Stimulated activated CD8-positive, alpha-beta memory T cell treated with anti-CD3 and anti-CD28 coated beads, Interleukin-4, amount 100 ng/mL, for 1 hour (primary cell): ENCODE measurements at regions not wholly inside any gene's neighbourhood (a gene's known extent, or its start where the extent isn't known, plus 50 kb on each side); places are given as distances from the start of the nearest gene placed in this dataset.

Source experiments
- DNase-seq, 2 donors: peaks; one replicate each; pipeline ENCODE4 v3.0.0-alpha.2; 2020; ENCODE audit warnings: low read depth in 2 of 2, low spot score in 1 of 2

DNA sequence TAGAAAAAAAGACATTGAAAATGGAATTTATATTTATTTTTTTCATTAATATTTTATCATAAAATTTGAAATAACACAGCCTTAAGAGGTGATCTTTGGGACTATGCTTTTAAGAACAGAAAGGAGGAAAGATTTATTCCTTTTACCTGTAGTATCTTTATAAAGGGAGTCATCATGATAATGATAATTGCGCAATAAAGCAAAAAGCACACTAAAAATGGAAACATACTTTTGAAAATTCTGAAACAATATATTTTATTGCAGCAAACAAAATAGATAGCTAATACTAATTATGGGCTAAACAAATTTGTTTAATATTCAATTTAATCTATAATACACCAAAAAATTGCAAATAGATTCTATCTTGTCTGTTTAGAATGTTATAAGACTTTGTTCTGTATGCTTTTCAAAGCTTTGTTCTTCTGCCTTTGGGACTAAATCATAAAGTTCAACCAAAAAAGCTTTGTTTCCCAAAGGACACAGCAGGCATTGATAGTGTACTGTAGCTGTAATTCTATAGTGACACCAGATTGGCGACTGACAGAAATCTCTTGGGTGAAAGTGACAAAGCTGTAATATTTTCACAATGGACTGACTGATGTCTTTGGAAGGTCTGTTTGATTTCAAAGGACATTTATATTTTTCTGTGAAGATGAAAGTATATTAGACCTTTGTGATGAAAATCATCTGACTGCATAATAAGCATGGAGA lies 2156.6 kb upstream of the TENM3 start:
- no peak for DNase-seq

GRCh38 chr4:180098586-180098985 lies 2144.6 kb upstream of the TENM3 start:
- no peak for DNase-seq

DNA sequence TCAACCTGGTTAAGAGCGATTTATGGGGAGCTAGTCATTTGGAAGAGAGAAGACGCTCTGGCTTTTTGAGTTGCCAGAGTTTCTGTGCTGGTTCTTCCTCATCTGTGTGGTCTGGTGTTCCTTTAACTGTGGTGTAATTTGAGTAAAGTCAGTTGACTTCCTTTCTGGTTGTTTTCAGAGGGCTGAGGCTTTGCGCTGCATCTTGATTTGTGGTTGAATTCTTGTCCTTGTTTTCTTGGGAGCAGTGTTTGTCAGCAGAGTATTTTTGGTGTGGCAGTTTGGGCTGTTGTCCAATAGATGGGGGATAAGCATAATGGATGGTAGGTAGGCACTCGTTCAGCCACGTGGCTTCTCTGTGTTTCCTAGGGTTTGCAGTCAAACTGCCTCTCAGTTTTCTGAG lies 2143.2 kb upstream of the TENM3 start:
- DNase-seq: no peak

DNA sequence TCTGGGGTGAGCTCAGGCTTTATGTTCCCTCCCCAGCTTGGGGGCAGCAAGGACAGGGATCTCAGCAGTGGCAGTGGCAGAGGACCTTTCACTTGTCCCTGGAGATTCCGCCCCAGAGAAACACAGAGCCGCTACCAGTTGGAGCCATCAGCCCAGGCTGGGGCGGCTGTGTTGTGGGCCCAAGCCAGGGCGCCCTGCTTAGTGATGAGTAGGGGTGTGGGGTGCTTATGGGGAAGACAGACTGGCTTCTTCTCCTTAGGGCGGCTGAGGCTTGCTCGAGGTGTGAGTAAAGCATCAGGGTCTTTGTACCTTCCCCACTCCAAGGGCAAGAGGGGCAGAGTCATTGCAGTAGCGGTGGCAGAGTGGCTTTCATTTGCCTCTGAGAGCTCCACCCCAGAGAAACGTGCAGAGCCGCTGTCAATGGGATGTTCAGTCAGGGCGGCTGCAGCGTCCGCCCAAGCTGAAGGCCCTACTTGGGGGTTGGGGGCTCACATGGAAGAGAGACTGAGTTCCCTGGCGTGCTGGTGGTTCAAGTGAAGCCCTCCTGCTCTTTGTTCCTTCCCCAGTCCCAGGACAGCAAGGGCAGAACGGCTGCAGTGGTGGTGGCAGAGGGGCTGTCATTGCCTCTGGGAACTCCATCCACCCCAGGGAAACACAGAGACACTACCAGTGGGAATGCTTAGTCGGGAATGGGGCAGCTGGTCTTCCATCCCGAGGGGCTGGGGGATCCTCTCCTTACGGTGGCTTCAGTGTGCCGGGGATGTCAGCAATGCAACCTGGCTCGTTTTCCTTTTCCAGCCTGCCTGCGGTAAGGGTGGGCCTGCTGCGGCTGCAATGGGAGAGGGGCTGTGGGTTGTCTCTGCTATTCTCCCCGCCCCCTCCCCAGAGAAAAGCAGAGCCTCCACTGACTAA lies 2142.5 kb upstream of the TENM3 start:
- no peak for DNase-seq

- no peak for DNase-seq
These were observed 2141.7 kb upstream of the TENM3 start for GRCh38 chr4:180101348-180102083.

DNA sequence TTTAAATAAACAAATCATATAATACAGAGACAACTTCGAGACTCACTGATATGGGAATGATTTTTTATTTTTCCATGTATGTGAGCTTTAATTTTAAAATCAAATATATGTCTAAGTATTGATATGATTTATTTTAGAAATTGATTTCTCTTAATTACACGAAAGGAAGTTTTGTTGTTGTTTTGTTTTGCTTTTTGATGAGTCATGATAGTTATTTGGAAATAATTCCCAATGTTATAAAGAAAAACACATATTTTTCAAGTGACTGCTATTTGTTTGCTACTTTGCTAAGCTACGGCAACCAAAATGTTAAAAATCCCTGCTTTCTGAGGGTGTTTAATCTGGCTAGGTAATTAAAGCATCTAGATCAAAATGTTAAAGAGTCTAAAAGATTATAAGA lies 2139.4 kb upstream of the TENM3 start:
- no peak for DNase-seq

GRCh38 chr4:180105362-180105761 lies 2137.8 kb upstream of the TENM3 start:
- DNase-seq: no peak

GRCh38 chr4:180106122-180106521 lies 2137.1 kb upstream of the TENM3 start:
- DNase-seq: no peak

GRCh38 chr4:180106997-180107396 lies 2136.2 kb upstream of the TENM3 start:
- DNase-seq: no peak

DNA sequence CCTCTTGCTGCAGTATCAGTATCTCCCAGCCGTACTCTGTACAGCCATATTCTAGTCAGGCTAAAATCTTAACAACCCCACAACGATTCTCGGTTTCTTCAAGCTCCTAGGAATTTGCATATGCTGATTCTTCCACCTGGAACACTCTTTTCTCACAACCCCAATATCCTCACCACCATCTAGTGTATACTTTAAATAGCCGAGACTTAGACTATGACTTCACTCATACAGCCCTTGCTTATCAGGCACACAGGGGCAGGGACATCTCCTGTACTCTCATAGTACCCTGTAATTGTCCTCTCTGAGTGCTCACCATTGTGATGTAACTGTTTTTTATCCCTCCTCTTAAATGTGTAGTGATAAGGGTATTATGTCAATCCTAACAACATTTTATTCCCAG lies 2126.4 kb upstream of the TENM3 start:
- no peak for DNase-seq

GRCh38 chr4:180120068-180120467 lies 2123.1 kb upstream of the TENM3 start:
- DNase-seq: no peak

DNA sequence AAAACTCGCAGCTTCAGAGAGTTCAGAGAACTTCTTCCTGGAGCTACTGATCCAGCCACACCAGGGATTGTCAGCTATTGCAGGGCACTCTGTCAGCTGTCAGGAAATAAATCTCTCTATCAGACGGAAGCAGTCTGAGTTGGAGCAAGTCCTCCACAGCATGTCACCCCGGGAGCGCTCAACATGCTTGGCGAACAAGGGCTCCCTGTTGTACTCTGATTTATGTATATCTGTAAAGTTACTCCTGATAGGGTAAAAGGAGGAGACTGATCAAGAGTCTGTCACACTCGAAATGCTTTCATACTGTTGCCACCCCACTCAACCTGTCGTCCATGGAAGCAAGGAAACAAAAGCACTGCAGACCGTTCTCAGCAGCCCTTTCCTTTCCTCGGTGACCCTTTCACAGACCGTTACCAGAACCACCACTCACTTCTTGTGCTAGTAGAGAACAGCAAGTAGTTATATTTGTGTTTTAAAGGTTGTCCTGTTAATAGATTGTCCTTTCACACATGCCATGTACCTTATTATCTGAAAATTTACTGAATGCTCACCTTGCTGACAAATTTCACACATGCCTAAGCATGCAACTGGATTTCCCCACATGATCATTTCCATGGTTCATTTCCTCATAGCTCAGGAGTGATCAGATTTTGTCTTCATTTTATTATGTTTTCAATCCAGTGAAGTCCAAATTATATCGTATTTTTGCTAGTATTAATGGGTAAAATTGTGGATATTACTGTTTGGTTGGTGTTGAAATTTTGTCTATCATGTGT lies 2108.9 kb upstream of the TENM3 start:
- DNase-seq: no peak

- DNase-seq: no peak
These were observed 2101.5 kb upstream of the TENM3 start for GRCh38 chr4:180141734-180142133.

GRCh38 chr4:180148737-180149136 lies 2094.5 kb upstream of the TENM3 start:
- DNase-seq: no peak

GRCh38 chr4:180150818-180151217 lies 2092.4 kb upstream of the TENM3 start:
- no peak for DNase-seq

DNA sequence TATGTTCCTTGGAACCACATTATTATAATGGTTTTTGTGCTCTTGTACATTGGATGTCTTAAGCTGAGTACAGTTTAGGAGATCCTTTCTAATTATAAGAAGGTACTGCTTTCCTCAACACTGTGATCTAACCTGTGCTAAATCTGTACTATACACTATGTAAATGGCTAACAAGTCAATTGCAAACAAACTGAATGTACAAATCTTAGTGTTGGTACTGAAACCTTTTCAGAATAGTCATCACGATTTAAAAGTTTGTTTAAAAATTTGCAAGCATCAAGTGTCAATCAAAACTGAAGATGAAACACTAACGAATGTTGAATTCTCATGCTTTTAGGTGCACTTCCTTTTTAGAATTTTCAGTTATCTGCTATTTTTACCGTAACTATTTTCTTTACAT lies 2090.4 kb upstream of the TENM3 start:
- DNase-seq: no peak

DNA sequence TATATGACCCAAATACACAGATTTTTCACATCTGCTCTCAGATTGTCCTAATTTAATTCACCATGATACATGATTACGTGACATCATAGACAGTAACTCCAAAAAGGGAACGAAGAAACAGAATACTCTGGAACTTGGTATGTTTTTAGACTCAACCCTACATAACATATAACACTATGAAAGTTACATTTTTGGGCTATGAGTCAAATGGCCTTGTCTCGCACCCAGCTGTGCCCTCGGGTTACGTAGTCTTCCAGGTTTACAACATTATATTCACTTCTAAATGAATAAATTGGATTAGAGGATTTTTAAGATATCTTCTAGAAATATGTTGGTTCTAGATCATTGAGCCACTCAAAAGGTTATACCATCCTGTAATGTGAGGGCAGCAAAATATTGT lies 2089.6 kb upstream of the TENM3 start:
- DNase-seq: no peak

GRCh38 chr4:180156684-180157083 lies 2086.5 kb upstream of the TENM3 start:
- DNase-seq: no peak

DNA sequence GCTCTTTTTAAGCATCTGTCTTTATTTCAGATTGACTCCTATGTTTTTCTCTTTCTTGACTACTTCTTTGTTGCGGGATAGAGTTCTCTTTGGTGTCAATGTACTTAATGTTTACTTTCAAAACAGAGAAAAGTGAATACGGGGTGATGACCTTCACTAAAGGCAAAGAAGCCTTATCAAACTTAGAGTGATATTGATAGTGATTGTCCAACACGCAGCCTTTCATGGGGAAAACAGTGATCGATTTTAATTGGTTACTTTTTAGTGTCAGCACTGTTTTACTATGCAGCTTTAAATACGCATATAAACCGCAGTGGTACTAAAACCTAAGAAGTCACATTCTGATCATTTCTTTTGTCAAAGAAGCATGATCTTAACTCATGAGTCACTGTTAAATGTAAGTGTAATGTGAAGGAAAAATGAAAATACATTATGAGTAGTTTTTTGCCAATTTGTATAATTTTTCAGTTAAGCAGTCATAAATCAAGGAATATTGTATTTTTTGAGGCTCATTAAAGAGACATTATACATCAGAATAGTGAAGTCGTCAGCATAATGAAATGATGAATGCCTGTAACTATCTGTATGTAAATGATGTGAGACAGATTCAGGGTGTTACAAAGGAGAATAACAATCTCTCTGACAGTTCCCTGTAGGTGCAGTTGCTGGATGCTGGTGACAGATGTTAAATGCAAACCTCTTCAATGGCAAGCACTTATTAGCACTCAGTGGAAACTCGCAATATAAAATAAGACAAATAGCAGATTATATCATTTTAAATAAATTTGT lies 2082.8 kb upstream of the TENM3 start:
- no peak for DNase-seq

DNA sequence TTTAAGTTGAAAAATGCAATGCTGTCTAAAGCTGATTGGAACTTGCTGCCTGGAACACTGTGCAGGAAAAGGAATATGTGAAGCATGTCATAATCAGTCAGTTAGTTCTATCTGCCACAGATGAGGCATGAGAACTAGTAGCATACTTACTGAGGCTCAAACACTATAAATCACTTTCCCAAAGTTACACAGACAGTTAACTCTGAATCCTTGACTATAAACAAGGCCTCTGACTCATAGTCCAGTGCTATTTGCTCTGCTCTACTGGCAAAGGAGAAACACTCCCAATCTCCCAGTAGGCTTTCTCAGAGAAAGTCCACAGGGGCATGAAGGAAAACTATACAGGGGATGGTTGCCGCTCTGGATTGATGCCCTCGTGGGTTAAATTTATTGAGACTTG lies 2078.4 kb upstream of the TENM3 start:
- no peak for DNase-seq
